ENCODE measurements at regions not wholly inside any gene's neighbourhood (a gene's known extent, or its start where the extent isn't known, plus 50 kb on each side); places are given as distances from the start of the nearest gene placed in this dataset.

DNA sequence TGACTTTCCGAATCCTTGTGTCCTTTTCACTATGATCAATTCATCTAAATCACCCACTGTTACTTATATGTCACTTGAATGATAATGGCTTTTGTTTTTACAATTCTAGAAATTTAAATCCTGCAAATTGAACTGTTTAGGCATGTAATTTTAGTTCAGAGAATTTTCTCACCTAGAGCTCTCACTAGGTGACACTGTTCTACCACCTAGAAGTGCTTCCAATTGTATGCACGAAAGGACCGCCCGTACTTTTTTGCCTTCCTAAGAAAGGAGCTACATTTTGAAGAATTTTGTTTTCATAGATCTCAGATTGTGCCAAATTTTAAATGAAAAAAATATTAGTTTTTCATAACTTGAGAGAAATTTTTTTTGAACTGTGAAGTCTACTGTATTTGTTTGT is 481.6 kb upstream of the FSTL5 start:
- TF ChIP-seq SP1 (IDR thresholded peaks at IDR 0.05): no peak
- TF ChIP-seq FOXM1 (IDR thresholded peaks at IDR 0.05; ENCODE audit: borderline replicate concordance): no peak
- no peak for TF ChIP-seq LEF1 (IDR thresholded peaks at IDR 0.05; ENCODE audit: borderline replicate concordance)
- TF ChIP-seq ZNF384 (IDR thresholded peaks at IDR 0.05): no peak
- no peak for TF ChIP-seq BHLHE40 (IDR thresholded peaks at IDR 0.05; ENCODE audit: borderline replicate concordance)
- TF ChIP-seq, protein P1, sequence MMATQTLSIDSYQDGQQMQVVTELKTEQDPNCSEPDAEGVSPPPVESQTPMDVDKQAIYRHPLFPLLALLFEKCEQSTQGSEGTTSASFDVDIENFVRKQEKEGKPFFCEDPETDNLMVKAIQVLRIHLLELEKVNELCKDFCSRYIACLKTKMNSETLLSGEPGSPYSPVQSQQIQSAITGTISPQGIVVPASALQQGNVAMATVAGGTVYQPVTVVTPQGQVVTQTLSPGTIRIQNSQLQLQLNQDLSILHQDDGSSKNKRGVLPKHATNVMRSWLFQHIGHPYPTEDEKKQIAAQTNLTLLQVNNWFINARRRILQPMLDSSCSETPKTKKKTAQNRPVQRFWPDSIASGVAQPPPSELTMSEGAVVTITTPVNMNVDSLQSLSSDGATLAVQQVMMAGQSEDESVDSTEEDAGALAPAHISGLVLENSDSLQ (IDR thresholded peaks at IDR 0.05): no peak
- TF ChIP-seq TARDBP (IDR thresholded peaks at IDR 0.05): no peak
- TF ChIP-seq SUZ12 (IDR thresholded peaks at IDR 0.05): no peak
- no peak for TF ChIP-seq ELF4 (IDR thresholded peaks at IDR 0.05)
- TF ChIP-seq FOXA1 (IDR thresholded peaks at IDR 0.05): no peak
